ENCODE measurements at regions not wholly inside any gene's neighbourhood (a gene's known extent, or its start where the extent isn't known, plus 50 kb on each side); places are given as distances from the start of the nearest gene placed in this dataset.

GRCh38 chr13:48919751-48920150 lies 56.0 kb upstream of the FNDC3A start:
- DNase-seq = no peak
- intact Hi-C loops (cut with DNase I) = no loop called here
- ATAC-seq = no peak

GRCh38 chr13:48920730-48921129 lies 55.0 kb upstream of the FNDC3A start:
- intact Hi-C loops (cut with DNase I) = no loop called here
- no peak for ATAC-seq
- DNase-seq = no peak

- DNase-seq (no peak), ATAC-seq (no peak)
- intact Hi-C loops (cut with DNase I) = no loop called here
These were observed 52.3 kb upstream of the FNDC3A start for GRCh38 chr13:48923376-48923775.

GRCh38 chr13:48925001-48925400 lies 50.7 kb upstream of the FNDC3A start:
- ATAC-seq = no peak
- DNase-seq = no peak
- intact Hi-C loops (cut with DNase I) = no loop called here

Data from left cardiac atrium (tissue), 4 donors.